ENCODE measurements at regions not wholly inside any gene's neighbourhood (a gene's known extent, or its start where the extent isn't known, plus 50 kb on each side); places are given as distances from the start of the nearest gene placed in this dataset.

- H3K4me1 Mint-ChIP-seq (ENCODE audit: low read depth, unreplicated experiment): peaks cover 8% of the 10 kb centered on the region
- H3K4me3 Mint-ChIP-seq (ENCODE audit: unreplicated experiment): no peak overlapping the region
- TF ChIP-seq CTCF (IDR thresholded peaks at IDR 0.05; ENCODE audit: partially characterized antibody, unreplicated experiment): no peak
- H3K9me3 Mint-ChIP-seq (ENCODE audit: unreplicated experiment): peaks cover 6% of the 10 kb centered on the region
- no peaks in the 10 kb centered on the region for H3K36me3 Mint-ChIP-seq (ENCODE audit: unreplicated experiment)
- no peak overlapping the region for H3K27ac Mint-ChIP-seq (ENCODE audit: unreplicated experiment)
- DNase-seq: no peak
- peaks cover 1% of the 10 kb centered on the region for H3K27me3 Mint-ChIP-seq (ENCODE audit: unreplicated experiment)
Measured at GRCh38 chr15:27674826-27675225, 424.3 kb downstream of the OCA2 start.

- no peaks in the 10 kb centered on the region for H3K36me3 Mint-ChIP-seq (ENCODE audit: unreplicated experiment)
- no peak for DNase-seq
- no peak for TF ChIP-seq CTCF (IDR thresholded peaks at IDR 0.05; ENCODE audit: partially characterized antibody, unreplicated experiment)
- H3K27ac Mint-ChIP-seq (ENCODE audit: unreplicated experiment): no peak overlapping the region
- H3K9me3 Mint-ChIP-seq (ENCODE audit: unreplicated experiment): peaks cover 6% of the 10 kb centered on the region
- peaks cover 6% of the 10 kb centered on the region for H3K4me1 Mint-ChIP-seq (ENCODE audit: low read depth, unreplicated experiment)
- H3K27me3 Mint-ChIP-seq (ENCODE audit: unreplicated experiment): peaks cover 1% of the 10 kb centered on the region
- H3K4me3 Mint-ChIP-seq (ENCODE audit: unreplicated experiment): no peak overlapping the region
Measured at GRCh38 chr15:27673766-27674445, 425.2 kb downstream of the OCA2 start.

GRCh38 chr15:27672537-27672936 lies 426.6 kb downstream of the OCA2 start:
- H3K36me3 Mint-ChIP-seq (ENCODE audit: unreplicated experiment): no peaks in the 10 kb centered on the region
- peaks cover 1% of the 10 kb centered on the region for H3K4me1 Mint-ChIP-seq (ENCODE audit: low read depth, unreplicated experiment)
- no peak for TF ChIP-seq CTCF (IDR thresholded peaks at IDR 0.05; ENCODE audit: partially characterized antibody, unreplicated experiment)
- no peak overlapping the region for H3K27ac Mint-ChIP-seq (ENCODE audit: unreplicated experiment)
- no peak for DNase-seq
- peaks cover 1% of the 10 kb centered on the region for H3K27me3 Mint-ChIP-seq (ENCODE audit: unreplicated experiment)
- no peak overlapping the region for H3K4me3 Mint-ChIP-seq (ENCODE audit: unreplicated experiment)
- peaks cover 4% of the 10 kb centered on the region for H3K9me3 Mint-ChIP-seq (ENCODE audit: unreplicated experiment)

- Mint-ChIP-seq H3K27ac (ENCODE audit: unreplicated experiment) (no peak overlapping the region), H3K4me1 (ENCODE audit: low read depth, unreplicated experiment) (no peaks in the 10 kb centered on the region), H3K4me3 (ENCODE audit: unreplicated experiment) (no peak overlapping the region), H3K27me3 (ENCODE audit: unreplicated experiment) (peaks cover 1% of the 10 kb centered on the region), H3K36me3 (ENCODE audit: unreplicated experiment) (no peaks in the 10 kb centered on the region), H3K9me3 (ENCODE audit: unreplicated experiment) (peaks cover 4% of the 10 kb centered on the region)
- no peak for TF ChIP-seq CTCF (IDR thresholded peaks at IDR 0.05; ENCODE audit: partially characterized antibody, unreplicated experiment)
- no peak for DNase-seq
Measured at GRCh38 chr15:27671819-27672437, 427.2 kb downstream of the OCA2 start.

GRCh38 chr15:27670486-27671209 lies 428.5 kb downstream of the OCA2 start:
- Mint-ChIP-seq H3K4me1 (ENCODE audit: low read depth, unreplicated experiment) (peaks cover 2% of the 10 kb centered on the region), H3K27ac (ENCODE audit: unreplicated experiment) (no peak overlapping the region), H3K36me3 (ENCODE audit: unreplicated experiment) (no peaks in the 10 kb centered on the region), H3K27me3 (ENCODE audit: unreplicated experiment) (peaks cover 1% of the 10 kb centered on the region), H3K9me3 (ENCODE audit: unreplicated experiment) (peaks cover 4% of the 10 kb centered on the region), H3K4me3 (ENCODE audit: unreplicated experiment) (no peak overlapping the region)
- no peak for DNase-seq
- TF ChIP-seq CTCF (IDR thresholded peaks at IDR 0.05; ENCODE audit: partially characterized antibody, unreplicated experiment): no peak
